ENCODE measurements at regions not wholly inside any gene's neighbourhood (a gene's known extent, or its start where the extent isn't known, plus 50 kb on each side); places are given as distances from the start of the nearest gene placed in this dataset.
"Not testable (repeated sequence)": the region's sequence is repeated elsewhere in the genome, so short reads cannot be mapped to it uniquely, and the experiment has no call there.

- not testable (repeated sequence) for TF ChIP-seq EZH2 (IDR thresholded peaks at IDR 0.05; ENCODE audit: low read depth, unreplicated experiment); POLR2AphosphoS5 (IDR thresholded peaks at IDR 0.05; ENCODE audit: low read depth); EZH2phosphoT487 (IDR thresholded peaks at IDR 0.05; ENCODE audit: unreplicated experiment); JUNB (IDR thresholded peaks at IDR 0.05; ENCODE audit: unreplicated experiment); ZNF114 (CRISPR knock-in tag; IDR thresholded peaks at IDR 0.05); CREB1 (CRISPR knock-in tag; IDR thresholded peaks at IDR 0.05; ENCODE audit: low read depth)
- TF ChIP-seq, protein P1, sequence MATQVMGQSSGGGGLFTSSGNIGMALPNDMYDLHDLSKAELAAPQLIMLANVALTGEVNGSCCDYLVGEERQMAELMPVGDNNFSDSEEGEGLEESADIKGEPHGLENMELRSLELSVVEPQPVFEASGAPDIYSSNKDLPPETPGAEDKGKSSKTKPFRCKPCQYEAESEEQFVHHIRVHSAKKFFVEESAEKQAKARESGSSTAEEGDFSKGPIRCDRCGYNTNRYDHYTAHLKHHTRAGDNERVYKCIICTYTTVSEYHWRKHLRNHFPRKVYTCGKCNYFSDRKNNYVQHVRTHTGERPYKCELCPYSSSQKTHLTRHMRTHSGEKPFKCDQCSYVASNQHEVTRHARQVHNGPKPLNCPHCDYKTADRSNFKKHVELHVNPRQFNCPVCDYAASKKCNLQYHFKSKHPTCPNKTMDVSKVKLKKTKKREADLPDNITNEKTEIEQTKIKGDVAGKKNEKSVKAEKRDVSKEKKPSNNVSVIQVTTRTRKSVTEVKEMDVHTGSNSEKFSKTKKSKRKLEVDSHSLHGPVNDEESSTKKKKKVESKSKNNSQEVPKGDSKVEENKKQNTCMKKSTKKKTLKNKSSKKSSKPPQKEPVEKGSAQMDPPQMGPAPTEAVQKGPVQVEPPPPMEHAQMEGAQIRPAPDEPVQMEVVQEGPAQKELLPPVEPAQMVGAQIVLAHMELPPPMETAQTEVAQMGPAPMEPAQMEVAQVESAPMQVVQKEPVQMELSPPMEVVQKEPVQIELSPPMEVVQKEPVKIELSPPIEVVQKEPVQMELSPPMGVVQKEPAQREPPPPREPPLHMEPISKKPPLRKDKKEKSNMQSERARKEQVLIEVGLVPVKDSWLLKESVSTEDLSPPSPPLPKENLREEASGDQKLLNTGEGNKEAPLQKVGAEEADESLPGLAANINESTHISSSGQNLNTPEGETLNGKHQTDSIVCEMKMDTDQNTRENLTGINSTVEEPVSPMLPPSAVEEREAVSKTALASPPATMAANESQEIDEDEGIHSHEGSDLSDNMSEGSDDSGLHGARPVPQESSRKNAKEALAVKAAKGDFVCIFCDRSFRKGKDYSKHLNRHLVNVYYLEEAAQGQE (IDR thresholded peaks at IDR 0.05; ENCODE audit: unreplicated experiment): not testable (repeated sequence)
- TF ChIP-seq, protein P2, sequence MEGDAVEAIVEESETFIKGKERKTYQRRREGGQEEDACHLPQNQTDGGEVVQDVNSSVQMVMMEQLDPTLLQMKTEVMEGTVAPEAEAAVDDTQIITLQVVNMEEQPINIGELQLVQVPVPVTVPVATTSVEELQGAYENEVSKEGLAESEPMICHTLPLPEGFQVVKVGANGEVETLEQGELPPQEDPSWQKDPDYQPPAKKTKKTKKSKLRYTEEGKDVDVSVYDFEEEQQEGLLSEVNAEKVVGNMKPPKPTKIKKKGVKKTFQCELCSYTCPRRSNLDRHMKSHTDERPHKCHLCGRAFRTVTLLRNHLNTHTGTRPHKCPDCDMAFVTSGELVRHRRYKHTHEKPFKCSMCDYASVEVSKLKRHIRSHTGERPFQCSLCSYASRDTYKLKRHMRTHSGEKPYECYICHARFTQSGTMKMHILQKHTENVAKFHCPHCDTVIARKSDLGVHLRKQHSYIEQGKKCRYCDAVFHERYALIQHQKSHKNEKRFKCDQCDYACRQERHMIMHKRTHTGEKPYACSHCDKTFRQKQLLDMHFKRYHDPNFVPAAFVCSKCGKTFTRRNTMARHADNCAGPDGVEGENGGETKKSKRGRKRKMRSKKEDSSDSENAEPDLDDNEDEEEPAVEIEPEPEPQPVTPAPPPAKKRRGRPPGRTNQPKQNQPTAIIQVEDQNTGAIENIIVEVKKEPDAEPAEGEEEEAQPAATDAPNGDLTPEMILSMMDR (conservative IDR thresholded peaks at IDR 0.05; ENCODE audit: low read depth in 2 of 2): not testable (repeated sequence)
- TF ChIP-seq, protein P3, sequence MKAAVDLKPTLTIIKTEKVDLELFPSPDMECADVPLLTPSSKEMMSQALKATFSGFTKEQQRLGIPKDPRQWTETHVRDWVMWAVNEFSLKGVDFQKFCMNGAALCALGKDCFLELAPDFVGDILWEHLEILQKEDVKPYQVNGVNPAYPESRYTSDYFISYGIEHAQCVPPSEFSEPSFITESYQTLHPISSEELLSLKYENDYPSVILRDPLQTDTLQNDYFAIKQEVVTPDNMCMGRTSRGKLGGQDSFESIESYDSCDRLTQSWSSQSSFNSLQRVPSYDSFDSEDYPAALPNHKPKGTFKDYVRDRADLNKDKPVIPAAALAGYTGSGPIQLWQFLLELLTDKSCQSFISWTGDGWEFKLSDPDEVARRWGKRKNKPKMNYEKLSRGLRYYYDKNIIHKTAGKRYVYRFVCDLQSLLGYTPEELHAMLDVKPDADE (IDR thresholded peaks at IDR 0.05): not testable (repeated sequence)
These were observed 263.9 kb downstream of the LMX1A start for GRCh38 chr1:165092542-165093162.

Measured in GM23338 (cell line).